Loucy (cell line): ENCODE measurements at regions not wholly inside any gene's neighbourhood (a gene's known extent, or its start where the extent isn't known, plus 50 kb on each side); places are given as distances from the start of the nearest gene placed in this dataset.

ENCODE experiments used
- CTCF ChIP-seq: fragments of 200-600 bp; sonication (generic); conservative IDR thresholded peaks from 2 replicates; pipeline ENCODE4 v1.5.1; 2014; ENCODE audit warnings: mild to moderate bottlenecking, antibody characterized with exemption, low read length
- EZH2phosphoT487 ChIP-seq: fragments of 200-600 bp; IDR thresholded peaks from 2 replicates; pipeline ENCODE4 v1.6.1; 2018; ENCODE audit warnings: antibody characterized with exemption, mild to moderate bottlenecking, moderate library complexity, borderline replicate concordance

- TF ChIP-seq CTCF: no peak
- no peak for TF ChIP-seq EZH2phosphoT487
Observed at GRCh38 chr11:42841556-42841955, 470.2 kb upstream of the API5 start.
